SK-N-SH (cell line): ENCODE measurements at regions not wholly inside any gene's neighbourhood (a gene's known extent, or its start where the extent isn't known, plus 50 kb on each side); places are given as distances from the start of the nearest gene placed in this dataset.
"Not testable (repeated sequence)": the region's sequence is repeated elsewhere in the genome, so short reads cannot be mapped to it uniquely, and the experiment has no call there.

Experiments
- CTCF ChIA-PET: fragments of 300-600, 350-600 bp; formaldehyde crosslinking; extraction: SDS; loops from one replicate; lab custom pipeline; 2021; lab: Yijun Ruan, JAX
- POLR2A ChIA-PET: fragments of 350-600 bp; sonication (Branson Sonifier 250); formaldehyde crosslinking; extraction: SDS; loops from one replicate; lab custom pipeline; 2020; ENCODE audit warnings: antibody characterized with exemption, inconsistent platforms; lab: Yijun Ruan, JAX
- DNase-seq: peaks from one replicate; pipeline ENCODE4 v3.0.0; 2012
- H2AFZ ChIP-seq: fragments of 200-600 bp; sonication (generic); 2 replicates; pipeline ENCODE4 v1.8.1; 2016; ENCODE audit warnings: antibody characterized with exemption, mild to moderate bottlenecking, low read depth
- H3F3A ChIP-seq: fragments of 200-600 bp; sonication (generic); replicated peaks from 2 replicates; pipeline ENCODE3; 2016; ENCODE audit warnings: antibody characterized with exemption, mild to moderate bottlenecking; ENCODE audit not compliant: insufficient read depth
- H3K27ac ChIP-seq, 2 experiments: fragments of 200-500 bp in 1 of 2; fragments of 200-600 bp in 1 of 2; sonication (Bioruptor generic) in 1 of 2; sonication (generic), shearing (Covaris generic) in 1 of 2; 2 replicates each; pipeline versions ENCODE4 v1.5.1 to v1.6.1; 2014 to 2016; ENCODE audit warnings: low read depth in 2 of 2, inconsistent platforms in 1 of 2, low read length in 1 of 2, mild to moderate bottlenecking in 1 of 2, mixed read lengths in 1 of 2
- H3K27me3 ChIP-seq: fragments of 200-600 bp; sonication (generic), shearing (Covaris generic); 2 replicates; pipeline ENCODE4 v1.6.1; 2016; ENCODE audit warnings: mixed run types; ENCODE audit not compliant: insufficient read depth
- H3K36me3 ChIP-seq, 2 experiments: fragments of 200-500 bp in 1 of 2; fragments of 200-600 bp in 1 of 2; sonication (Bioruptor generic) in 1 of 2; sonication (generic) in 1 of 2; replicated peaks in 1 of 2; 2 replicates each; pipeline versions ENCODE3 to v1.5.1; 2014 to 2016; ENCODE audit warnings: low read length in 1 of 2, mild to moderate bottlenecking in 1 of 2; ENCODE audit not compliant: insufficient read depth in 2 of 2, control insufficient read depth in 1 of 2
- H3K4me1 ChIP-seq, 2 experiments: fragments of 200-500 bp in 1 of 2; fragments of 200-600 bp in 1 of 2; sonication (Bioruptor generic) in 1 of 2; sonication (generic), shearing (Covaris generic) in 1 of 2; 2 replicates each; pipeline versions ENCODE4 v1.5.1 to v1.6.1; 2014 to 2016; ENCODE audit warnings: low read depth in 1 of 2, low read length in 1 of 2, mixed run types in 1 of 2; ENCODE audit not compliant: insufficient read depth in 2 of 2, control insufficient read depth in 1 of 2
- H3K4me2 ChIP-seq: fragments of 200-600 bp; sonication (generic), shearing (Covaris generic); 2 replicates; pipeline ENCODE4 v1.6.1; 2017; ENCODE audit warnings: mixed run types
- H3K4me3 ChIP-seq, 2 experiments: fragments of 200-500 bp in 1 of 2; fragments of 200-600 bp in 1 of 2; sonication (Bioruptor generic) in 1 of 2; sonication (generic), shearing (Covaris generic) in 1 of 2; 2 replicates each; pipeline versions ENCODE4 v1.5.1 to v1.8.1; 2014 to 2016; ENCODE audit warnings: low read depth in 2 of 2, inconsistent platforms in 1 of 2, low read length in 1 of 2, mild to moderate bottlenecking in 1 of 2, mixed read lengths in 1 of 2, moderate library complexity in 1 of 2
- H3K79me2 ChIP-seq: fragments of 200-600 bp; sonication (generic); 2 replicates; pipeline ENCODE4 v1.8.1; 2017; ENCODE audit warnings: mild to moderate bottlenecking; ENCODE audit not compliant: insufficient read depth
- H3K9ac ChIP-seq: fragments of 200-600 bp; sonication (generic); 2 replicates; pipeline ENCODE4 v1.6.1; 2017; ENCODE audit warnings: mixed run types
- H3K9me2 ChIP-seq: fragments of 200-600 bp; sonication (generic); 2 replicates; pipeline ENCODE4 v1.6.1; 2017; ENCODE audit warnings: mixed run types
- H3K9me3 ChIP-seq: fragments of 200-600 bp; sonication (generic); 2 replicates; pipeline ENCODE4 v1.6.1; 2017; ENCODE audit warnings: mixed run types, mild to moderate bottlenecking, moderate library complexity
- H4K20me1 ChIP-seq: fragments of 200-600 bp; sonication (generic); 2 replicates; pipeline ENCODE4 v1.6.1; 2017; ENCODE audit warnings: mild to moderate bottlenecking, mixed run types; ENCODE audit not compliant: insufficient read depth
- CHD2 ChIP-seq: fragments of 150-350 bp; IDR thresholded peaks from 2 replicates; pipeline ENCODE4 v1.6.1; 2018; ENCODE audit warnings: low read length; ENCODE audit not compliant: partially characterized antibody
- CTCF ChIP-seq: fragments of 200-600 bp; sonication (generic); IDR thresholded peaks from 2 replicates; pipeline ENCODE4 v1.6.1; 2017; ENCODE audit warnings: antibody characterized with exemption, mild to moderate bottlenecking, moderate library complexity
- ELF1 ChIP-seq: IDR thresholded peaks from 2 replicates; pipeline ENCODE4 v1.4.0; 2012
- FOSL2 ChIP-seq: IDR thresholded peaks from 2 replicates; pipeline ENCODE4 v1.4.0; 2012; ENCODE audit warnings: low read depth, mild to moderate bottlenecking, moderate library complexity, borderline replicate concordance
- GABPA ChIP-seq: IDR thresholded peaks from 2 replicates; pipeline ENCODE4 v1.4.0; 2012; ENCODE audit warnings: low read depth, mild to moderate bottlenecking
- IRF3 ChIP-seq: fragments of 150-350 bp; IDR thresholded peaks from 2 replicates; pipeline ENCODE4 v1.6.1; 2016; ENCODE audit warnings: mild to moderate bottlenecking, low read depth, low read length
- MAX ChIP-seq: IDR thresholded peaks from 2 replicates; pipeline ENCODE4 v1.4.0; 2012; ENCODE audit warnings: low read depth
- MXI1 ChIP-seq: IDR thresholded peaks from 2 replicates; pipeline ENCODE4 v1.6.1; 2012; ENCODE audit warnings: mild to moderate bottlenecking, low read depth, low read length, improper control_type of control experiment
- NFIC ChIP-seq: IDR thresholded peaks from 2 replicates; pipeline ENCODE4 v1.4.0; 2012; ENCODE audit warnings: borderline replicate concordance
- PBX3 ChIP-seq: IDR thresholded peaks from 2 replicates; pipeline ENCODE4; 2012
- RAD21 ChIP-seq: IDR thresholded peaks from 2 replicates; pipeline ENCODE4 v1.6.1; 2012; ENCODE audit warnings: mild to moderate bottlenecking, low read length
- REST ChIP-seq: IDR thresholded peaks from 2 replicates; pipeline ENCODE4 v1.6.1; 2012; ENCODE audit warnings: mild to moderate bottlenecking, low read depth, low read length, moderate library complexity
- RXRA ChIP-seq: IDR thresholded peaks from 2 replicates; pipeline ENCODE4 v1.4.0; 2012; ENCODE audit warnings: low read depth, mild to moderate bottlenecking, borderline replicate concordance
- SIN3A ChIP-seq: IDR thresholded peaks from 2 replicates; pipeline ENCODE4 v1.6.1; 2012; ENCODE audit warnings: low read depth, mild to moderate bottlenecking, low read length, moderate library complexity, borderline replicate concordance
- TCF12 ChIP-seq: IDR thresholded peaks from 2 replicates; pipeline ENCODE4 v1.4.0; 2012
- USF2 ChIP-seq: fragments of 150-350 bp; IDR thresholded peaks from 2 replicates; pipeline ENCODE4 v1.6.1; 2017; ENCODE audit warnings: antibody characterized with exemption, low read length, low read depth, borderline replicate concordance
- WGBS: methylation state at CpG from one replicate; pipeline ENCODE4 v1.1.6; 2017; ENCODE audit warnings: low lambda C conversion rate; 5-methylcytosine and 5-hydroxymethylcytosine counted together

GRCh38 chr18:40283560-40283959, 1671.5 kb upstream of the PIK3C3 start:
- H2AFZ ChIP-seq = no peak overlapping the region
- H3K4me1 ChIP-seq = no peaks in the 10 kb centered on the region
- H3K79me2 ChIP-seq = no peaks in the 10 kb centered on the region
- H3K27me3 ChIP-seq = no peaks in the 10 kb centered on the region
- H3K4me2 ChIP-seq = no peak overlapping the region
- H3K9me3 ChIP-seq = no peaks in the 10 kb centered on the region
- H3K4me3 ChIP-seq = no peak overlapping the region
- H3F3A ChIP-seq = no peaks in the 10 kb centered on the region
- H3K9me2 ChIP-seq = no peaks in the 10 kb centered on the region; the same call in 1 of the 2 replicates
- no peaks in the 10 kb centered on the region for H4K20me1 ChIP-seq
- TF ChIP-seq FOSL2 (no peak), RAD21 (no peak), ELF1 (no peak), GABPA (no peak), IRF3 (no peak), SIN3A (no peak), TCF12 (no peak), REST (no peak), CTCF (no peak), RXRA (no peak), PBX3 (no peak), CHD2 (no peak), NFIC (no peak), MXI1 (no peak), USF2 (no peak), MAX (no peak)
- 59% methylated on average over 2 of the region's 2 CpGs for WGBS
- no peak overlapping the region for H3K9ac ChIP-seq
- ChIA-PET CTCF (no interaction called here), POLR2A (interaction anchor here (0.6 kb wide), 1 partner anchor 1763 kb away, joined by 3 read pairs; no protein-coding TSS in a partner anchor)
- no peak for DNase-seq
- no peak overlapping the region for H3K27ac ChIP-seq
- H3K36me3 ChIP-seq = no peaks in the 10 kb centered on the region

GRCh38 chr18:40281356-40281755, 1673.7 kb upstream of the PIK3C3 start:
- H3K4me2 ChIP-seq, H3K27ac ChIP-seq, CTCF ChIA-PET, H3F3A ChIP-seq, H3K36me3 ChIP-seq, H4K20me1 ChIP-seq, POLR2A ChIA-PET, H2AFZ ChIP-seq, H3K27me3 ChIP-seq, H3K9me3 ChIP-seq, H3K9ac ChIP-seq, H3K9me2 ChIP-seq, H3K79me2 ChIP-seq, H3K4me3 ChIP-seq, DNase-seq, H3K4me1 ChIP-seq: not testable (repeated sequence)
- whole genome bisulfite sequencing = 74% methylated on average over 17 of the region's 17 CpGs
